HG03354 (cell line): ENCODE measurements at regions not wholly inside any gene's neighbourhood (a gene's known extent, or its start where the extent isn't known, plus 50 kb on each side); places are given as distances from the start of the nearest gene placed in this dataset.
A peak's percentile ranks its signal among the peaks of the same experiment; 100 is the strongest.

Experiments
- ATAC-seq: cut with Tn5 transposase; IDR thresholded peaks from one replicate; pipeline ENCODE4 v1.9.1; 2021; ENCODE audit warnings: mild to moderate bottlenecking; ENCODE audit not compliant: unreplicated experiment, poor library complexity, severe bottlenecking

GRCh38 chr7:42763137-42763551 is 148.7 kb downstream of the C7orf25 start:
- ATAC-seq: no peak

DNA sequence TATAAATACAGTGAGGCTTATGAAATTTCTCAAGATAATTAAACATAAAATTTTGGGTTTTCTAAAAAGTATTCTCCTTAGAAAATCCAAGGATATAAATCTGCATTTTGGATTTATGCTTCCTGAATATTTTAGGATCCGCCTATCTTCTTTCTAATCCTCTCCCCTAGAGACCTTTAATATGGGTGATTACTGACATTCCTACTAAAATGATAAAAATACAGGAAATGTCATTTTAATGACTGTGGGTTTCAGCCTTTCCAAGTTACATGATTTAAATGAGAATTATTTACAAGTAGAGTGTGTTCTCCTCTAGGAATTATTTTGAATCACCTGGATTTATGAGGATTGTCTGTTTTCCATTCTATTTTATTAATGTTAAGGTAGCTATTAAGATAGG is 150.4 kb downstream of the C7orf25 start:
- no peak for ATAC-seq

DNA sequence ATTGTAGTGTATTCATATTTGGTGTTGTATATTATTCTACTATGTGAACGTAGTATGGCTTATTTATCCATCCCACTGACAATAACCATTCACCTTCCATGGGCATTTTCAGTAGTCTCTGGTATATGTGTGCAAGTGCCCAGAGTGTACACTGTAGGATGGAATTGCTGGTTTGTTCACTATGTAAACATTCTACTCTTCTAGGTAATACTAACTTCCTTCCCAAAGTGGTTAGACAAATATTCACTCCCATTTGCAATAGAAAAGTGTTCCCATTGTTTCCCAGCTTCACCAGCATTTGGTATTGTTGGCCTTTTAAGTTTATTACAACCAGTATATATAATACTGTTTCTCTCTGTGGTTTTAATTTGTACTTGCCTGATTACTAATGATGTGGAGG is 153.7 kb downstream of the C7orf25 start:
- ATAC-seq: no peak

DNA sequence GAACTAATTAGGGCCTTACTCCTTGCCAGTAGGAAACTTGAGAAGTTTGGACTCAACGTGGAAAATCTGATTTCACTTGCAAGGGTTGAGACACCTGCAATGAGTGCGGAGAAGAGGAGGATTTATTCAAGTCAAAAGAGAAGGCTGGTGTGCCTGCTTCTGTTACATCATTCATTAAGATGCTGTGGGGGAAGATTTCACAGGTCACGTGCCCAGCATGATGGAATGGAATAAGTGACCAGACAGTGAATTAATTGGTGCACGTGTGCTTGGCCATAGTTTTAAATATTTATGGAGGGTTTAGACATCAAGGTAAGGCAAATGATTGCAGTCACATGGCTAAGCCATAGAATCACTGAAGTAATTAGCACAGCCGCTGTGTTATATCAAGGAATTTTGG is 155.0 kb downstream of the C7orf25 start:
- ATAC-seq: no peak

DNA sequence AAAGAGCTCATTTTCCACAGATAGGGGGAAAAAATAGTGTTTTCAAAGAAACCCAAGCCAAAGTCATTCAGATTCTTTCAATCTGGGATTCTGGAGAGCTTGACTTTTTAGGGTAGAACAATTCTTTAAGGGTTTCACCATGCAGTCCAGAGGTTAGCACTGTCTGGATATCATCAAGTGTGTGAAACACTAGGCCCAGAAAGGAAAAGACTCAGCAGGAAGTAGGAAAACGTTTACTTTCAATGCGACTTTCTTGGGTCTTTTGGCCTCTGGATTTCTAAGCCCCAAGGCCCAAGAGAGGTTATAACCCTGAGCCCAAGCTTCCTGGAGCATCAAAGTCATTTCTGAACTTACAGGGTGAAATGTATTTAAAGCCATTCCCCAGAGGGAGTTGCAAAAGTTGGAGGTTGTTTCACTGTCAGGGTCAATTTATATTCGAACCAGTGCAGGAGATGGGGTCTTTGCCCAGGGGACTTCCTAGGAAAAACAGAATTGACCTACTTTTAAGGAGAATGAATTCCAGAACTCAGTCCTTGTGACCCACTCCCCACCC is 158.0 kb downstream of the C7orf25 start:
- ATAC-seq: no peak

- ATAC-seq: no peak
Observed at GRCh38 chr7:42753367-42753766, 158.5 kb downstream of the C7orf25 start.

- no peak for ATAC-seq
Observed at GRCh38 chr7:42750172-42750571, 161.7 kb downstream of the C7orf25 start.

DNA sequence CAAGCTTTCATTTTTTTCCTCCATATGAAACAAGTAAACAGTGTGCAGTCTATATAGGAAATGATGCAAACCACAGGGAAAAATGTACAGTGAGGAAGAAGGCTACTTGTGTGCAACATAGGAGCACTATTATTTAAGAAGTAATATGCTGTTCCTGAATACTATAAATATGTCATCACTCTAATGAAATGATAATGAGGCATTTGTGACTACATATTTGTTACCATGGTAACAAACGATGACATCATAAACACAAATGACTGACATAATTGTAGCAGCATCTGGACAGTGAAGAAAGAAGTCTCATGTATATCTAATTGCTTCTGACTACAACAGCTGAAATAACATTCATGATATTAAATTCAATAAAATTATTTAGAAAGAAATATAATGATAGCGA is 164.8 kb downstream of the C7orf25 start:
- no peak for ATAC-seq

GRCh38 chr7:42746214-42746613 is 165.7 kb downstream of the C7orf25 start:
- no peak for ATAC-seq

GRCh38 chr7:42745357-42746059 is 166.4 kb downstream of the C7orf25 start:
- peak; percentile 52 for ATAC-seq

DNA sequence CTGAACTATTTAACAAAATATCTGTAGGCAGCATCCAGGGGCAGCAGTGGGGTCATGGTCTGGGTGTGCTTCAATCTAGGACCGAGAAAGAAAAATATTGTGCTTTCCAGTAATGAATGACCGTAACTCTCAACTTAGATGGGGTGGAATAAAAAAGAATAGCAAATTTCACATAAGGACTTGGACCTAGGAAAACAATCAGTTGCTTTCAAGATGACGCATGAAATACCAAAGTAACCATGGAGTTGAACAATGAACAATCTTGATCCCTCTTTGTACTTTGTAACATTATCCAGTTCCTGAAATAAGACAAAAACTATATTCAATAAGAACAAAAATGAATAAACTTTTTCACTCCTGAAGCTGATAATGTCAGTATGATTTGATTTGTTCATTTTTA is 167.1 kb downstream of the C7orf25 start:
- ATAC-seq: no peak

GRCh38 chr7:42743077-42743858 is 168.6 kb downstream of the C7orf25 start:
- ATAC-seq: no peak

GRCh38 chr7:42742318-42742717 is 169.6 kb downstream of the C7orf25 start:
- ATAC-seq: no peak

DNA sequence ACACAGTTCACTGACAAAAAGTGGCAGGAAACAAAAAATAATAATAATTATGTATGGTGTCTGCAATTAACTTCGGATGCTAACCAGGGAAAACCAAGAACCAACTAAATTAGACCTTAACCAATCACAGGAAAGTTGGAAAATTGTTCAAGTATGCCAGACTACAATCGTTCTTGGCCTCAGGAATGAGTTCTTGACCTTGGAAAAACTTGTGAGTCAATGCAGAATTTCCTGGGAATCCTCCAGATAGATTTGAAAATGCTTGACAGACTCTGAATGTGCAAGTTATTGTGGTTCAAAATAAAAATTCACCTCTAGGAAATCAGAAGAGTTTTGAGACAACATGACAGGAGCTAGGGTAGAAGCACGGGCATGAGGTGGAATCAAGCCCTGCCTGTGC is 171.5 kb downstream of the C7orf25 start:
- no peak for ATAC-seq

GRCh38 chr7:42739638-42740037 is 172.2 kb downstream of the C7orf25 start:
- no peak for ATAC-seq

GRCh38 chr7:42736931-42737330 is 174.9 kb downstream of the C7orf25 start:
- no peak for ATAC-seq

DNA sequence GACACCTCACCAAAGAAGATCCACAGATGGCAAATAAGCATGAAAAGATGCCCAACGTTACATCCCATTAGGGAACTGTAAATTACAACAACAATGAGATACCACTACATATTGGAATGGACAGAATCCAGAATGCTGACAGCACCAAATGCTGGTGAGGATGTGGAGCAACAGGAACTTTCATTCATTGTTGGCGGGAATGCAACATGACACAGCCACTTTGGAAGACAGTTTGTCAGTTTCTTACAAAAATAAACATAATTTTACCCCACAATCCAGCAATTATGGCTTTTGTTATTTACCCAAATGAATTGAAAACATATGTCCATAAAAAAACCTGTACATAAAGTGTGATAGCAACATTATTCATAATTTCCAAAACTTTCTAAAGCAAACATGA is 176.8 kb downstream of the C7orf25 start:
- ATAC-seq: no peak

- ATAC-seq: no peak
Observed at GRCh38 chr7:42734568-42734967, 177.3 kb downstream of the C7orf25 start.

GRCh38 chr7:42733040-42733439 is 178.8 kb downstream of the C7orf25 start:
- no peak for ATAC-seq

GRCh38 chr7:42730586-42730985 is 181.3 kb downstream of the C7orf25 start:
- ATAC-seq: no peak
